Smooth muscle cell (in vitro differentiated cells): ENCODE measurements at regions not wholly inside any gene's neighbourhood (a gene's known extent, or its start where the extent isn't known, plus 50 kb on each side); places are given as distances from the start of the nearest gene placed in this dataset.

ENCODE experiments used
- DNase-seq: peaks from one replicate; lab custom pipeline; 2025; ENCODE audit not compliant: unreplicated experiment; lab: John Stamatoyannopoulos, UW
- H2AFZ ChIP-seq: fragments of 200-600 bp; sonication (generic); 2 replicates; pipeline ENCODE4 v1.6.0; 2016; ENCODE audit warnings: antibody characterized with exemption, low read depth, mild to moderate bottlenecking
- H3F3A ChIP-seq: fragments of 200-600 bp; sonication (generic); 2 replicates; pipeline ENCODE4 v1.6.0; 2017; ENCODE audit warnings: antibody characterized with exemption, low read depth
- H3K27ac ChIP-seq: fragments of 200-600 bp; sonication (generic); 2 replicates; pipeline ENCODE4 v1.5.1; 2016; ENCODE audit warnings: low read depth, mild to moderate bottlenecking
- H3K27me3 ChIP-seq: fragments of 200-600 bp; sonication (generic); 2 replicates; pipeline ENCODE4 v1.6.1; 2016; ENCODE audit warnings: low read depth, mild to moderate bottlenecking
- H3K36me3 ChIP-seq: fragments of 200-600 bp; sonication (generic); 2 replicates; pipeline ENCODE4 v1.5.1; 2016; ENCODE audit warnings: low read depth
- H3K4me1 ChIP-seq: fragments of 200-600 bp; sonication (generic); 2 replicates; pipeline ENCODE4 v1.5.1; 2016; ENCODE audit warnings: low read depth
- H3K4me2 ChIP-seq: fragments of 200-600 bp; sonication (generic); 2 replicates; pipeline ENCODE4 v1.6.0; 2016; ENCODE audit warnings: mild to moderate bottlenecking
- H3K4me3 ChIP-seq: fragments of 200-600 bp; sonication (generic); 2 replicates; pipeline ENCODE4 v1.5.1; 2016; ENCODE audit warnings: mild to moderate bottlenecking
- H3K79me2 ChIP-seq: fragments of 200-600 bp; sonication (generic); 2 replicates; pipeline ENCODE4 v1.6.0; 2016; ENCODE audit warnings: low read depth, mild to moderate bottlenecking
- H3K9ac ChIP-seq: fragments of 200-600 bp; sonication (generic); 2 replicates; pipeline ENCODE4 v1.6.0; 2016; ENCODE audit warnings: low read depth
- H3K9me3 ChIP-seq: fragments of 200-600 bp; sonication (generic); replicated peaks from 2 replicates; pipeline ENCODE4 v1.5.1; 2016; ENCODE audit warnings: low read depth
- H4K20me1 ChIP-seq: fragments of 200-600 bp; sonication (generic); 2 replicates; pipeline ENCODE4 v1.6.0; 2016; ENCODE audit warnings: low read depth
- WGBS: methylation state at CpG from one replicate; pipeline ENCODE4 v1.1.7; 2016; ENCODE audit warnings: low lambda C conversion rate; 5-methylcytosine and 5-hydroxymethylcytosine counted together
- TF ChIP-seq, protein P1 (sequence below): fragments of 200-600 bp; sonication (generic); IDR thresholded peaks from 2 replicates; pipeline ENCODE4 v1.5.1; 2017; ENCODE audit warnings: borderline replicate concordance, mild to moderate bottlenecking, antibody characterized with exemption; ENCODE audit not compliant: insufficient read depth, poor library complexity, severe bottlenecking

DNA sequence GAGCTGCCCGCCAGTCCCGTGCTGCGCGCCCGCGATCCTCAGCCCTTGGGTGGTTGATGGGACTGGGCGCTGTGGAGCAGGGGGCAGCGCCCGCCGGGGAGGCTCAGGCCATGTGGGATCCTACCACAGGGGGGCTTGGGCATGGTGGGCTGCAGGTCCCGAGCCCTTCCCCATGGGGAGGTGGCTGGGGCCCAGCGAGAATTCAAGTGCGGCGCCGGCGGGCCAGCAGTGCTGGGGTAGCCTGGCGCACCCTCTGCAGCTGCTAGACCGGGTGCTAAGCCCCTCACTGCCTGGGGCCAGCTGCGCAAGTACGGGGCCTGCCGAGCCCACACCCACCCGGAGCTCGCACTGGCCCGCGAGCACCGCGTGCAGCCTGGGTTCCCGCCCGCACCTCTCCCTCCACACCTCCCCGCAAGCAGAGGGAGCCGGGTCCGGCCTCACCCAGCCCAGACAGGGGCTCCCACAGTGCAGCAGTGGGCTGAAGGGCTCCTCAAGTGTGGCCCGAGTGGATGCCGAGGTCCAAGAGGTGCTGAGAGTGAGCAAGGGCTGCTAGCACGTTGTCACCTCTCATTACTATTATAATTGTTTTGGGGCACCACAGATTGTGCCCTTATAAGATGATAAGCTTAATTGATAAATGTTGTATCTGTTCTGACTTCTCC, 333.2 kb downstream of the CASP12 start:
- no peaks in the 10 kb centered on the region for H3K9me3 ChIP-seq
- no peaks in the 10 kb centered on the region for H3K79me2 ChIP-seq
- H4K20me1 ChIP-seq: no peaks in the 10 kb centered on the region
- WGBS: 99% methylated on average over 25 of the region's 35 CpGs
- no peak overlapping the region for H3K27ac ChIP-seq
- no peaks in the 10 kb centered on the region for H3K36me3 ChIP-seq
- H3K9ac ChIP-seq: no peak overlapping the region
- H2AFZ ChIP-seq: no peak overlapping the region
- no peaks in the 10 kb centered on the region for H3K27me3 ChIP-seq
- H3K4me3 ChIP-seq: no peak overlapping the region
- TF ChIP-seq, protein P1, sequence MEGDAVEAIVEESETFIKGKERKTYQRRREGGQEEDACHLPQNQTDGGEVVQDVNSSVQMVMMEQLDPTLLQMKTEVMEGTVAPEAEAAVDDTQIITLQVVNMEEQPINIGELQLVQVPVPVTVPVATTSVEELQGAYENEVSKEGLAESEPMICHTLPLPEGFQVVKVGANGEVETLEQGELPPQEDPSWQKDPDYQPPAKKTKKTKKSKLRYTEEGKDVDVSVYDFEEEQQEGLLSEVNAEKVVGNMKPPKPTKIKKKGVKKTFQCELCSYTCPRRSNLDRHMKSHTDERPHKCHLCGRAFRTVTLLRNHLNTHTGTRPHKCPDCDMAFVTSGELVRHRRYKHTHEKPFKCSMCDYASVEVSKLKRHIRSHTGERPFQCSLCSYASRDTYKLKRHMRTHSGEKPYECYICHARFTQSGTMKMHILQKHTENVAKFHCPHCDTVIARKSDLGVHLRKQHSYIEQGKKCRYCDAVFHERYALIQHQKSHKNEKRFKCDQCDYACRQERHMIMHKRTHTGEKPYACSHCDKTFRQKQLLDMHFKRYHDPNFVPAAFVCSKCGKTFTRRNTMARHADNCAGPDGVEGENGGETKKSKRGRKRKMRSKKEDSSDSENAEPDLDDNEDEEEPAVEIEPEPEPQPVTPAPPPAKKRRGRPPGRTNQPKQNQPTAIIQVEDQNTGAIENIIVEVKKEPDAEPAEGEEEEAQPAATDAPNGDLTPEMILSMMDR: no peak
- H3K4me2 ChIP-seq: no peak overlapping the region
- DNase-seq: no peak
- H3K4me1 ChIP-seq: no peaks in the 10 kb centered on the region
- no peaks in the 10 kb centered on the region for H3F3A ChIP-seq

DNA sequence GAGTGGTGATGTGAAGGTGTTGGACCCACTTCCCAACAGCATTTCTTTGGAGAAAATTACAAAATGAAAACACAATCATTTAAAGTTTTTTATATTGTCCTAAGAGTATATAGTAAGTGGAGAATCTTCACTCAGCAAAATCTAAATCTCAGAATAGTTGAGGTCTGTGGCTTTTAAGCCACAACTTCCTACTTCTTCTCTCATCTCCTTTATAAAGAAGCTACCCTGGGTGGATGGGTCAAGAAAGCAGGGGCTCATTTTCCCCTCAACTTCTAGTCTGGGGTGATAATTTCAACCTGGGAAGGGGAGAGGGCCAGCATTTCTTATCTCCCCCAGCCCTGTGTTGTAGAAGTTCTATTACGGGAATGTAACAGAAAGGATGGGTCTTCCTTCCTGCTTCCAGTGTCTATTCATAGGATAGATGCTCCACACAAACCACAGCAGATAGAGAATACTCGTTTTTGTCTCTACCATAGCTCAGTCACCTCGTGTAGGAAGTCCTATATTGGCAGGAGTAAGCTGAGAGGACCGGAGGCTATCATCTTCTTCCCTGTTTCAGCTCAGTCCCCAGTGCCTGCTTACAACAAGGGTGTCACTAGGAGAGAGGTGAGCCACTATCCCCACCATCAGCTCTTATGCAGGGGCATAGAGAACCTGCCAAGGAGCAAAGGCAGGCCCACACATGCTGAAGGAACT, 341.5 kb downstream of the CASP12 start:
- H3K79me2 ChIP-seq: no peaks in the 10 kb centered on the region
- no peak for DNase-seq
- H3K36me3 ChIP-seq: no peaks in the 10 kb centered on the region
- no peak overlapping the region for H3K4me3 ChIP-seq
- H2AFZ ChIP-seq: no peak overlapping the region
- no peaks in the 10 kb centered on the region for H3F3A ChIP-seq
- H3K4me2 ChIP-seq: peak overlapping the region; percentile 46
- H3K27me3 ChIP-seq: no peaks in the 10 kb centered on the region
- 46% methylated on average over 4 of the region's 4 CpGs for WGBS
- no peaks in the 10 kb centered on the region for H3K4me1 ChIP-seq
- TF ChIP-seq, protein P1: no peak
- H4K20me1 ChIP-seq: no peaks in the 10 kb centered on the region
- no peaks in the 10 kb centered on the region for H3K9me3 ChIP-seq
- no peak overlapping the region for H3K9ac ChIP-seq
- H3K27ac ChIP-seq: no peak overlapping the region

DNA sequence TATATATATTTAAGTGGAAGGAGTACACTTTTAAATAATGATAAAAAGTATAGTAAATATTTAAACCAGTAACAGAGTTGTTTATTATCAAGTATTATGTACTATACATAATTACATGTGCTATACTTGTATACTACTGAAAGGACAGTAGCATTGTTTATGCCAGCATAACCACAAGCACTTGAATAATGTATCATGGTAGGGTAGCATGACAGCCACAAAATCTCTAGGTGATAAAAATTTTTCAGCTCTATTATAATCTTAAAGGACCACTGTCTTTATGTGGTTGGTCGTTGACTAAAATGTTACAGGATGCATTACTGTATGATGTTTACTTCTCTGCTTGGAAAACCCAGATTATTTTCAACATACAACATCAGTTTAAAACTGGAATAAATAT, 349.2 kb downstream of the CASP12 start:
- no peaks in the 10 kb centered on the region for H3K36me3 ChIP-seq
- WGBS: 74% methylated on average over 1 of the region's 1 CpG
- H3K9ac ChIP-seq: no peak overlapping the region
- no peaks in the 10 kb centered on the region for H3K27me3 ChIP-seq
- H2AFZ ChIP-seq: no peak overlapping the region
- no peak overlapping the region for H3K4me3 ChIP-seq
- no peaks in the 10 kb centered on the region for H3K79me2 ChIP-seq
- TF ChIP-seq, protein P1: no peak
- no peaks in the 10 kb centered on the region for H3K9me3 ChIP-seq
- H3K4me2 ChIP-seq: no peak overlapping the region
- no peak for DNase-seq
- H3K4me1 ChIP-seq: no peaks in the 10 kb centered on the region
- no peaks in the 10 kb centered on the region for H3F3A ChIP-seq
- H3K27ac ChIP-seq: no peak overlapping the region
- no peaks in the 10 kb centered on the region for H4K20me1 ChIP-seq
